ENCODE measurements at regions not wholly inside any gene's neighbourhood (a gene's known extent, or its start where the extent isn't known, plus 50 kb on each side); places are given as distances from the start of the nearest gene placed in this dataset.

DNA sequence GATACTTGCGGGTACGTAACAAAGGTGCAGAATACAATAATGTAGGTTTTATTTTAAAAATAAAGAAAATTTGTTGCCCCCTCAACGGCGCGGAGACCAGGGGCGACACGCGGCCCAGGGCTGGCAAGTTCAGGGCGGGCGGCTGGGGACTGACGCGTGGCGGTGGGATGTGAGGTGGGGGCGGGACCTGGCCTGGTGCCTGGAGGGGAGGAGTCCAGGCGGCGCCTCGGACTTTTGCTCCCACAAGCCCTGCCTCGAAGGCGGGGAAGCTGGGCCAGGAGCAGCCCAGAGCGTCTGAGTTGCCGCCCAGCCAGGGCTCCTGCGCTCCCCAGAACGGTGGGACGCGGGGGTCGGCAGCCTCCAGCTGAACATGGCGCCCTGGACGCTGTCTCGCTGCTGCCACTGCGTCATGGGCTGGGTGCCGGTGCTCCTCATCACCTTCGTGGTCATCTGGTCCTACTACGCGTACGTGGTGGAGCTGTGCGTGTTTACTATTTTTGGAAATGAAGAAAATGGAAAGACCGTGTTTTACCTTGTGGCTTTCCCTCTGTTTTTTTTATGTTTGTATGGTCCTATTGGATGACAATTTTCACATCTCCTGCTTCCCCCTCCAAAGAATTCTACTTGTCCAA is 1122.8 kb upstream of the ATXN8OS start:
- no peak overlapping the region for H3K27ac ChIP-seq (ENCODE audit: low read length)
- intact Hi-C loops (cut with micrococcal nuclease): no loop called here
- DNase-seq: no peak
- 95% methylated on average over 36 of the region's 37 CpGs for WGBS (ENCODE audit: insufficient coverage)
- no peaks in the 10 kb centered on the region for H3K4me1 ChIP-seq (ENCODE audit: control insufficient read depth, insufficient read depth, low read length)
- H3K27me3 Mint-ChIP-seq (ENCODE audit: low read depth in 2 of 2): no peaks in the 10 kb centered on the region
- H3K9me3 Mint-ChIP-seq: peaks cover 2 to 15% of the 10 kb centered on the region in 2 donors
- H3K4me3 ChIP-seq (ENCODE audit: low read length): no peak overlapping the region
- H3K27ac Mint-ChIP-seq: no peak overlapping the region
- no peak overlapping the region for H3K4me3 Mint-ChIP-seq
- H3K36me3 ChIP-seq (ENCODE audit: control insufficient read depth, insufficient read depth, low read length): no peaks in the 10 kb centered on the region
- no peaks in the 10 kb centered on the region for H3K4me1 Mint-ChIP-seq
- peaks cover 14% of the 10 kb centered on the region for H3K36me3 Mint-ChIP-seq
- no peak for ATAC-seq
- H3K9me3 ChIP-seq (ENCODE audit: control insufficient read depth, insufficient read depth, low read length): peaks cover 20% of the 10 kb centered on the region
- TF ChIP-seq, protein P1, sequence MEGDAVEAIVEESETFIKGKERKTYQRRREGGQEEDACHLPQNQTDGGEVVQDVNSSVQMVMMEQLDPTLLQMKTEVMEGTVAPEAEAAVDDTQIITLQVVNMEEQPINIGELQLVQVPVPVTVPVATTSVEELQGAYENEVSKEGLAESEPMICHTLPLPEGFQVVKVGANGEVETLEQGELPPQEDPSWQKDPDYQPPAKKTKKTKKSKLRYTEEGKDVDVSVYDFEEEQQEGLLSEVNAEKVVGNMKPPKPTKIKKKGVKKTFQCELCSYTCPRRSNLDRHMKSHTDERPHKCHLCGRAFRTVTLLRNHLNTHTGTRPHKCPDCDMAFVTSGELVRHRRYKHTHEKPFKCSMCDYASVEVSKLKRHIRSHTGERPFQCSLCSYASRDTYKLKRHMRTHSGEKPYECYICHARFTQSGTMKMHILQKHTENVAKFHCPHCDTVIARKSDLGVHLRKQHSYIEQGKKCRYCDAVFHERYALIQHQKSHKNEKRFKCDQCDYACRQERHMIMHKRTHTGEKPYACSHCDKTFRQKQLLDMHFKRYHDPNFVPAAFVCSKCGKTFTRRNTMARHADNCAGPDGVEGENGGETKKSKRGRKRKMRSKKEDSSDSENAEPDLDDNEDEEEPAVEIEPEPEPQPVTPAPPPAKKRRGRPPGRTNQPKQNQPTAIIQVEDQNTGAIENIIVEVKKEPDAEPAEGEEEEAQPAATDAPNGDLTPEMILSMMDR (IDR thresholded peaks at IDR 0.05): no peak
- H3K27me3 ChIP-seq (ENCODE audit: control insufficient read depth, insufficient read depth, low read length): no peaks in the 10 kb centered on the region

DNA sequence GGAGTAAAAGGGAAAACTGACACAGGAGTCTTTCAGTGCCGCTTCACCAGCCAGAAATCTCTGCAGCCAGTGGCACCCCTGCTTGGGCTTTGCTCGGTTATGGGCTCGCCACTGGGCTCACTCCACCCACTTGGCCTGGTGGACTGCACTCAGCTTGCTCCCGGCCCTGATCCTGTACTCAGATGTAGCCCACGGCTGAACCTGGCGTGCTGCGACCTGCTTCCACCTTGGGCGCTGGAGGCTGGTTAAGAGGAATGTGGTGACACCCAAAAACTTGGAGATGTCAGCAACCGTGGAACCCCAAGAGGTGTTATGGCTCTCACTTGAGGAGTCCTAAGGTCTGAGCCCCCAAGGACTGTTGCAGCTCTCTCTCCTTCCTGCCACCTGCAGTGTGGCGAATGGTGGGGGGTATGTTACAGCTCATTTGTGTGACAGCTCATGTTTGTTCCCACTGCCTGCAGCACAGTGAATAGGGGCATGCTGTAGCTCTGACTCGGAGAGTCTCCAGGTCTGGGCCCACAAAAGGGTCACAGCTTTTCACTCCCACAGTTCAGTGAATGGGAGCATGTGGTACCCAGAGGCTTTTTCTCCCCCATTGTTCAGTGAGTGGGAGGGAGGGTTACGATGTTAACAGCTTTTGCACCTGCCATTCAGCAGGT is 1124.5 kb upstream of the ATXN8OS start:
- TF ChIP-seq, protein P1 (IDR thresholded peaks at IDR 0.05): no peak
- H3K4me3 ChIP-seq (ENCODE audit: low read length): no peak overlapping the region
- H3K9me3 Mint-ChIP-seq: peaks cover 7 to 19% of the 10 kb centered on the region in 2 donors
- H3K36me3 Mint-ChIP-seq: peaks cover 16% of the 10 kb centered on the region
- H3K36me3 ChIP-seq (ENCODE audit: control insufficient read depth, insufficient read depth, low read length): no peaks in the 10 kb centered on the region
- no peaks in the 10 kb centered on the region for H3K27me3 Mint-ChIP-seq (ENCODE audit: low read depth in 2 of 2)
- intact Hi-C loops (cut with micrococcal nuclease): no loop called here
- DNase-seq (no peak), ATAC-seq (no peak)
- no peaks in the 10 kb centered on the region for H3K27me3 ChIP-seq (ENCODE audit: control insufficient read depth, insufficient read depth, low read length)
- H3K4me1 Mint-ChIP-seq: no peaks in the 10 kb centered on the region
- peaks cover 17% of the 10 kb centered on the region for H3K9me3 ChIP-seq (ENCODE audit: control insufficient read depth, insufficient read depth, low read length)
- no peak overlapping the region for H3K27ac Mint-ChIP-seq
- H3K4me1 ChIP-seq (ENCODE audit: control insufficient read depth, insufficient read depth, low read length): no peaks in the 10 kb centered on the region
- WGBS (ENCODE audit: insufficient coverage): 89% methylated on average over 12 of the region's 12 CpGs
- no peak overlapping the region for H3K4me3 Mint-ChIP-seq
- no peak overlapping the region for H3K27ac ChIP-seq (ENCODE audit: low read length)

DNA sequence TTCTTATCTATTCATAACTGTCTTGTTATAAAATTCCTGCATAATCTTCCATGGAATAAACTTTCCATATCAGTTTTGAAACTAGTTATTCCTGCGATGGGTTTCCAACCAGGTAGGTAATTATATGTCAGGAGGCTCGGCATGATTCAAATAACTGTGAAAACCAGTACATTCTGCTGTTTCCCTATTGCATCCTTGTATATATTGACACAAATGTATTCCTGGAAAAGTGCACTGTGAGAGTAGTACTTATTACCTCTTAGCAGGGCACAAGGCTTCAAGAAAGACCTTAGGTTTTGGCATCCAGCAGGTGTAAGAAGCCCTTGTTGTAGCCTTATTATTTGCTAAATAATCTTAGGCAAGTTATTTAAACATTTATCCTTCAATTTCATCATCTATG is 1131.3 kb upstream of the ATXN8OS start:
- Histone ChIP-seq H3K27ac (ENCODE audit: low read length) (no peak overlapping the region), H3K36me3 (ENCODE audit: control insufficient read depth, insufficient read depth, low read length) (no peaks in the 10 kb centered on the region), H3K9me3 (ENCODE audit: control insufficient read depth, insufficient read depth, low read length) (no peaks in the 10 kb centered on the region), H3K4me3 (ENCODE audit: low read length) (no peak overlapping the region), H3K27me3 (ENCODE audit: control insufficient read depth, insufficient read depth, low read length) (no peaks in the 10 kb centered on the region), H3K4me1 (ENCODE audit: control insufficient read depth, insufficient read depth, low read length) (no peaks in the 10 kb centered on the region)
- no peaks in the 10 kb centered on the region for H3K4me1 Mint-ChIP-seq
- TF ChIP-seq, protein P1 (IDR thresholded peaks at IDR 0.05): no peak
- H3K4me3 Mint-ChIP-seq: no peak overlapping the region
- intact Hi-C loops (cut with micrococcal nuclease): no loop called here
- WGBS (ENCODE audit: insufficient coverage): 100% methylated on average over 1 of the region's 2 CpGs
- peaks cover 15 to 19% of the 10 kb centered on the region in 2 donors for H3K9me3 Mint-ChIP-seq
- peaks cover 8% of the 10 kb centered on the region for H3K36me3 Mint-ChIP-seq
- H3K27ac Mint-ChIP-seq: no peak overlapping the region
- DNase-seq (no peak), ATAC-seq (no peak)
- no peaks in the 10 kb centered on the region for H3K27me3 Mint-ChIP-seq (ENCODE audit: low read depth in 2 of 2)

DNA sequence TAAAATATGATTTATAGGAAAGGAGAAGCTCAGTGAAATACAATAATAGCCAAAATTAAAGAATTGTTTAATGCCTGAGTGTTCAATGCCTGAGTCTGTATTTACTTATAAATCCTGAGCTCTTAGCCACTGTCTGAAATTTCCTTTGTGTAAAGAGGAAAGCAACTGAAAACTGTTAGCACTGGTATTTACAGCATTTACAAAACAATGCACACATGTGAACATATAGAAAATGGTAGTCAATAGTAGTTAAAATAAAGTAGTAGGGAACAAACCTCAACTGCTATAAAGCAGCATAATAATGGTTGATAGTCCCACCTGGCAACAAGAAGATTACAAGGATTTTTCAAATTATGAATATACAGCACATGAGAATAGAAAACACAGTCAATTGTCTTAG is 1137.1 kb upstream of the ATXN8OS start:
- no peak overlapping the region for H3K27ac Mint-ChIP-seq

More for the DNA sequence above, 1137.1 kb upstream of the ATXN8OS start:
- peaks cover 13 to 19% of the 10 kb centered on the region in 2 donors for H3K9me3 Mint-ChIP-seq
- TF ChIP-seq, protein P1 (IDR thresholded peaks at IDR 0.05): no peak
- no peaks in the 10 kb centered on the region for H3K4me1 Mint-ChIP-seq
- no peak for DNase-seq
- H3K4me1 ChIP-seq (ENCODE audit: control insufficient read depth, insufficient read depth, low read length): no peaks in the 10 kb centered on the region
- no peak overlapping the region for H3K27ac ChIP-seq (ENCODE audit: low read length)
- H3K36me3 Mint-ChIP-seq: peaks cover 9% of the 10 kb centered on the region
- no peaks in the 10 kb centered on the region for H3K9me3 ChIP-seq (ENCODE audit: control insufficient read depth, insufficient read depth, low read length)
- ATAC-seq: no peak
- no peaks in the 10 kb centered on the region for H3K27me3 ChIP-seq (ENCODE audit: control insufficient read depth, insufficient read depth, low read length)
- intact Hi-C loops (cut with micrococcal nuclease): no loop called here
- H3K4me3 Mint-ChIP-seq: no peak overlapping the region
- no peak overlapping the region for H3K4me3 ChIP-seq (ENCODE audit: low read length)
- no peaks in the 10 kb centered on the region for H3K27me3 Mint-ChIP-seq (ENCODE audit: low read depth in 2 of 2)
- no peaks in the 10 kb centered on the region for H3K36me3 ChIP-seq (ENCODE audit: control insufficient read depth, insufficient read depth, low read length)

All from natural killer cell (primary cell).